Effector memory CD8-positive, alpha-beta T cell (primary cell): ENCODE measurements at regions not wholly inside any gene's neighbourhood (a gene's known extent, or its start where the extent isn't known, plus 50 kb on each side); places are given as distances from the start of the nearest gene placed in this dataset.

ENCODE experiments used
- ATAC-seq: fragments of 150-1000 bp; cut with Tn5 transposase; replicated peaks from 2 replicates; pipeline ENCODE4 v1.10.0; 2021; ENCODE audit warnings: mild to moderate bottlenecking, moderate library complexity
- DNase-seq, 3 experiments: peaks; one replicate each; pipeline ENCODE4 v3.0.0; 2021
- H3K27ac Mint-ChIP-seq, 2 donors: one replicate each; pipeline ENCODE4 v1.8.0; 2022; ENCODE audit warnings: mild to moderate bottlenecking in 2 of 2, mixed read lengths in 2 of 2, moderate library complexity in 2 of 2
- H3K27me3 Mint-ChIP-seq, 2 donors: one replicate each; pipeline ENCODE4 v1.8.0; 2022; ENCODE audit warnings: mixed read lengths in 2 of 2
- H3K36me3 Mint-ChIP-seq: one replicate; pipeline ENCODE4 v1.8.0; 2022; ENCODE audit warnings: mild to moderate bottlenecking, moderate library complexity, mixed read lengths; ENCODE audit not compliant: insufficient read depth
- H3K4me1 Mint-ChIP-seq, 2 donors: one replicate each; pipeline ENCODE4 v1.8.0; 2022; ENCODE audit warnings: low read depth in 2 of 2, mixed read lengths in 2 of 2
- H3K4me3 Mint-ChIP-seq, 2 donors: one replicate each; pipeline ENCODE4 v1.8.0; 2022; ENCODE audit warnings: mild to moderate bottlenecking in 2 of 2, mixed read lengths in 2 of 2, moderate library complexity in 2 of 2
- H3K9me3 Mint-ChIP-seq, 2 donors: one replicate each; pipeline ENCODE4 v1.8.0; 2022; ENCODE audit warnings: mixed read lengths in 2 of 2

DNA sequence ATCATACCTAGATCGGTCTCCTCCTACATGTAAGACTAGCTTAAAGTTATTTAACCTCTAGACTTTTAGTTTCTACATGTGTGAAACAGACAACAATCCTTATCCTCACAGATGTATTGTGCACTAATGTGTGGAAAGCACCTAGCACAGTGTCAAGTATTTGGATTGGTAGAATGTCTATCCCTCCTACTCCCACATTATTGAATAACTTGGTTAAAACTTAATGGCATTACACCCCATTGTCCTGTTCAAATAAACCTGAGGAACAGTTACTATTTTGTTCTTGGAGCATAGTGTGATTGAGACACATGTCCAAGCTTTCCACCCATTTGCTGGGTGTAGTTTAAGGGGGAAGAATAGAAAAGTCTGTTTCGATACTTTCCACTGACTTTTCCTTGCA is 208.8 kb upstream of the JUN start:
- no peak overlapping the region for H3K4me3 Mint-ChIP-seq
- ATAC-seq, result no peak
- H3K27ac Mint-ChIP-seq, result no peak overlapping the region
- DNase-seq, result no peak
- H3K27me3 Mint-ChIP-seq, result peaks cover 0 to 9% of the 10 kb centered on the region in 2 donors
- no peaks in the 10 kb centered on the region for H3K9me3 Mint-ChIP-seq
- peaks cover 4 to 8% of the 10 kb centered on the region in 2 donors for H3K4me1 Mint-ChIP-seq
- H3K36me3 Mint-ChIP-seq, result no peaks in the 10 kb centered on the region

- ATAC-seq (no peak), DNase-seq (no peak)
- peaks cover 4 to 5% of the 10 kb centered on the region in 2 donors for H3K4me1 Mint-ChIP-seq
- no peak overlapping the region for H3K4me3 Mint-ChIP-seq
- H3K9me3 Mint-ChIP-seq, result no peaks in the 10 kb centered on the region
- no peaks in the 10 kb centered on the region for H3K36me3 Mint-ChIP-seq
- H3K27me3 Mint-ChIP-seq, result peaks cover 0 to 9% of the 10 kb centered on the region in 2 donors
- no peak overlapping the region for H3K27ac Mint-ChIP-seq
Measured at GRCh38 chr1:58993403-58993802, 209.6 kb upstream of the JUN start.

- Mint-ChIP-seq H3K36me3 (no peaks in the 10 kb centered on the region), H3K9me3 (no peaks in the 10 kb centered on the region), H3K4me3 (no peak overlapping the region), H3K27ac (no peak overlapping the region), H3K27me3 (peaks cover 0 to 9% of the 10 kb centered on the region in 2 donors), H3K4me1 (peaks cover 2 to 4% of the 10 kb centered on the region in 2 donors)
- DNase-seq (no peak), ATAC-seq (no peak)
Measured at GRCh38 chr1:58994664-58995063, 210.8 kb upstream of the JUN start.

DNA sequence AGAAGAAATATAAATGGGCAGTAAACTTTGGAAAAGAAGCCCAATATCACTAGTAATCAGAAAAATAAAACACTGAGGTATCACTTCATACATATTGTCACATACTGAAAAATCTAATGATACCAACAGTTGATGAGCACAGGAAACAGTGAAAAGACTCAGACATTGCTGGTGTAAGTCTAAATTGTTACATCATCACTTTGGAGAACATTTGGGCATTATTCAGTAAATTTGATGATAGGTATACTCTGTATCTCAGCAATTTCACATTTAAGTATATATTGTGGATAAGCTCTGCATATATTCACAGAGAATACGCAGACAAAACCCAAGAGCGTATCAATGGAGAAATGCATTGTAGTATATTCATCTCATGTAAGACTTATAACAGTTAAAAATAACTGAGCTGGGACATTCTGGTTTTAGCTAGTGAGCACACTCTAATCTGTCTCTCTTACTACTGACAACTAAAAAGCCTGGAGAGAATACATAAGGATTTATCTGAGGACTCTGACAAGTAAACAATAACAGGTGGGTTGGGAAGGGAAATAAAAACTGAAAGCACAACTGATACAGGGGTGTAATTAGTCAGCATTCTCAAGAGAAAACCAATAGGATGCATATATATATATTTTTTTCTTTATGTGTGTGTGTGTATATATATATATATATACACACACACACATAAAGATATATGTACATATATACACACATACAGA is 212.7 kb upstream of the JUN start:
- DNase-seq, result no peak
- ATAC-seq, result no peak
- H3K36me3 Mint-ChIP-seq, result no peaks in the 10 kb centered on the region
- peak overlapping the region in 1 of 2 donors; percentile 19 for H3K27ac Mint-ChIP-seq
- peaks cover 0 to 9% of the 10 kb centered on the region in 2 donors for H3K27me3 Mint-ChIP-seq
- H3K4me1 Mint-ChIP-seq, result peaks cover 2 to 4% of the 10 kb centered on the region in 2 donors
- H3K9me3 Mint-ChIP-seq, result no peaks in the 10 kb centered on the region
- H3K4me3 Mint-ChIP-seq, result no peak overlapping the region

DNA sequence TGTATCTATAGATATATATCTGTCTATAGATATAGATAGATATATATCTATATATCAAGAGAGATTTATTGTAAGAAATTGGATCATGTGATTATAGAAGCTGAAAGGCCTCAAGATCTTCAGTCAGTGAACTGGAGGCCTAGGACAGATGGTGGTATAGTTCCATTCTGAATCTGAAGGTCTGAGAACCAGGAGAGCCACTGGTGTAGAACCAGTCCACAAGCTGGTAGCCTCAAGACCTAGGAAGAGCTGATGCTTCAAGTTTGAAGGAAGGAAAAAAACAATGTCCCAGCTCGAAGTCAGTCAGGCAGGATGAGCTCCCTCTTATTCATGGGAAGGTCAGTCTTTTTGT is 213.2 kb upstream of the JUN start:
- no peak for DNase-seq
- no peak overlapping the region for H3K4me3 Mint-ChIP-seq

GRCh38 chr1:58997637-58998036 is 213.8 kb upstream of the JUN start:
- peaks cover 2 to 4% of the 10 kb centered on the region in 2 donors for H3K4me1 Mint-ChIP-seq
- DNase-seq (no peak), ATAC-seq (no peak)
- H3K36me3 Mint-ChIP-seq, result no peaks in the 10 kb centered on the region
- no peaks in the 10 kb centered on the region for H3K9me3 Mint-ChIP-seq
- H3K27me3 Mint-ChIP-seq, result peaks cover 0 to 9% of the 10 kb centered on the region in 2 donors
- H3K27ac Mint-ChIP-seq, result no peak overlapping the region
- H3K4me3 Mint-ChIP-seq, result no peak overlapping the region

More for the DNA sequence above, 213.2 kb upstream of the JUN start:
- peaks cover 0 to 9% of the 10 kb centered on the region in 2 donors for H3K27me3 Mint-ChIP-seq
- no peaks in the 10 kb centered on the region for H3K9me3 Mint-ChIP-seq
- no peak for ATAC-seq
- peak overlapping the region in 1 of 2 donors; percentile 19 for H3K27ac Mint-ChIP-seq
- H3K4me1 Mint-ChIP-seq, result peaks cover 2 to 4% of the 10 kb centered on the region in 2 donors
- no peaks in the 10 kb centered on the region for H3K36me3 Mint-ChIP-seq

DNA sequence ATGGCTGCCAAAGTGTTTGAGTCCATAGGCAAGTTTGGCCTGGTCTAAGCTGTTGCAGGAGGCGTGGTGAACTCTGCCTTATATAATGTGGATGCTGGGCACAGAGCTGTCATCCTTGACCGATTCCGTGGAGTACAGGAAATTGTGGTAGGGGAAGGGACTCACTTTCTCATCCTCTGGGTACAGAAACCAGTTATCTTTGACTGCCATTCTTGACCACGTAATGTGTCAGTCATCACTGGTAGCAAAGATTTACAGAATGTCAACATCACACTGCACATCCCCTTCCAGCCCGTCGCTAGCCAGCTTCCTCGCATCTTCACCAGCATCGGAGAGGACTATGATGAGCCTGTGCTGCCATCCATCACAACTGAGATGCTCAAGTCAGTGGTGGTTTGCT is 215.8 kb upstream of the JUN start:
- H3K27ac Mint-ChIP-seq, result no peak overlapping the region
- no peaks in the 10 kb centered on the region for H3K9me3 Mint-ChIP-seq
- DNase-seq (no peak), ATAC-seq (no peak)
- H3K27me3 Mint-ChIP-seq, result no peaks in the 10 kb centered on the region
- no peak overlapping the region for H3K4me3 Mint-ChIP-seq
- no peaks in the 10 kb centered on the region for H3K36me3 Mint-ChIP-seq
- peaks cover 3 to 11% of the 10 kb centered on the region in 2 donors for H3K4me1 Mint-ChIP-seq

- H3K27ac Mint-ChIP-seq, result peak overlapping the region; percentile 78 to 96
- no peaks in the 10 kb centered on the region for H3K9me3 Mint-ChIP-seq
- DNase-seq (no peak), ATAC-seq (no peak)
- H3K4me1 Mint-ChIP-seq, result peaks cover 31 to 40% of the 10 kb centered on the region in 2 donors
- H3K4me3 Mint-ChIP-seq, result peak overlapping the region; percentile 12 to 62
- no peaks in the 10 kb centered on the region for H3K36me3 Mint-ChIP-seq
- H3K27me3 Mint-ChIP-seq, result no peaks in the 10 kb centered on the region
Measured at GRCh38 chr1:59004755-59005154, 220.9 kb upstream of the JUN start.

GRCh38 chr1:59005491-59006288 is 221.8 kb upstream of the JUN start:
- Mint-ChIP-seq H3K36me3 (no peaks in the 10 kb centered on the region), H3K27me3 (no peaks in the 10 kb centered on the region), H3K4me3 (peak overlapping the region; percentile 12 to 62), H3K9me3 (no peaks in the 10 kb centered on the region), H3K4me1 (peaks cover 31 to 40% of the 10 kb centered on the region in 2 donors), H3K27ac (peak overlapping the region; percentile 78 to 96)
- ATAC-seq (peak; percentile 74), DNase-seq (no peak)

DNA sequence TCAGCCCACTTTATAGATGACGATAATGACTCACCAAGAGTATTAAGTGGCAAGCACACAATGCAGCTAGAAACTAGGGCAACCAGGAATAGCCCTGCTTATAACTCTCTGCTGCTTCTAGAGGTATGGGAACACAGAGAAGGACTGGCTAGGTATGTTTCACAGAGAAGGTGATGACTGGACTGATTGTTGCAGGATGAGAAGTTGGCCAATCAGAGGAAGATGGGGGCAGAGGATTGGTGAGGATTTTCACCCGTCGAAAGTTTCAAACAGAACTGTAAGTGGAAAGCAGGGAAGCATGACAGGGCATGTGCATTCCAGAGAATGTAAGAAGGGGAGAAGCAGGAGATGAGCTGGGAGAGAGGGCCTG is 222.4 kb upstream of the JUN start:
- Mint-ChIP-seq H3K27ac (peak overlapping the region; percentile 4 to 96), H3K36me3 (no peaks in the 10 kb centered on the region), H3K9me3 (no peaks in the 10 kb centered on the region), H3K4me3 (peak overlapping the region; percentile 12 to 39), H3K27me3 (peaks cover 0 to 6% of the 10 kb centered on the region in 2 donors), H3K4me1 (peaks cover 31 to 40% of the 10 kb centered on the region in 2 donors)
- DNase-seq (no peak), ATAC-seq (no peak)

DNA sequence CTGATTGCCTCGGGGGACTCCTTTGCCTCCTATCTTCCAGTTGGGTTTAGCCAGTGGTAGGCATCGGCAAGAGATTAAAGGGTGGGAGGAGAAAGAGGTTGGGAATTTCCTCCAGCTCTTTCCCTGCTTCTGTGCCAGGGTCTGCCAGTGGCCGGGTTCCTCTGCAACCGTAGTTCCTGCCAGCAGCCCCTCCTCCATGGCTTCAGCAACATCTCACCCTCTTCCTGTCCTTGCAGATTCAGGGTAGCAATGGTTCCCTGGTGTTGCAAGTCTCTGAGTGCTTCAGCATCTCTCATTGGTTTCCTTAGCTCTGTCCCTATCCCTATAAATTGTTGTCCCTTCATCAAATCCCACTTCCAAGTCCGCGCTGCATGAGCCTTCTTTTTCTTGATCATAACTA is 223.1 kb upstream of the JUN start:
- ATAC-seq (no peak), DNase-seq (no peak)
- Mint-ChIP-seq H3K27ac (peak overlapping the region in 1 of 2 donors; percentile 96), H3K4me1 (peaks cover 31 to 40% of the 10 kb centered on the region in 2 donors), H3K27me3 (peaks cover 0 to 7% of the 10 kb centered on the region in 2 donors), H3K36me3 (no peaks in the 10 kb centered on the region), H3K9me3 (no peaks in the 10 kb centered on the region), H3K4me3 (peak overlapping the region in 1 of 2 donors; percentile 48)

- Mint-ChIP-seq H3K4me3 (peak overlapping the region in 1 of 2 donors; percentile 48), H3K9me3 (no peaks in the 10 kb centered on the region), H3K36me3 (no peaks in the 10 kb centered on the region), H3K4me1 (peaks cover 31 to 40% of the 10 kb centered on the region in 2 donors), H3K27ac (no peak overlapping the region), H3K27me3 (peaks cover 0 to 7% of the 10 kb centered on the region in 2 donors)
- DNase-seq, result no peak
- ATAC-seq, result no peak
Measured at GRCh38 chr1:59007429-59007819, 223.6 kb upstream of the JUN start.

DNA sequence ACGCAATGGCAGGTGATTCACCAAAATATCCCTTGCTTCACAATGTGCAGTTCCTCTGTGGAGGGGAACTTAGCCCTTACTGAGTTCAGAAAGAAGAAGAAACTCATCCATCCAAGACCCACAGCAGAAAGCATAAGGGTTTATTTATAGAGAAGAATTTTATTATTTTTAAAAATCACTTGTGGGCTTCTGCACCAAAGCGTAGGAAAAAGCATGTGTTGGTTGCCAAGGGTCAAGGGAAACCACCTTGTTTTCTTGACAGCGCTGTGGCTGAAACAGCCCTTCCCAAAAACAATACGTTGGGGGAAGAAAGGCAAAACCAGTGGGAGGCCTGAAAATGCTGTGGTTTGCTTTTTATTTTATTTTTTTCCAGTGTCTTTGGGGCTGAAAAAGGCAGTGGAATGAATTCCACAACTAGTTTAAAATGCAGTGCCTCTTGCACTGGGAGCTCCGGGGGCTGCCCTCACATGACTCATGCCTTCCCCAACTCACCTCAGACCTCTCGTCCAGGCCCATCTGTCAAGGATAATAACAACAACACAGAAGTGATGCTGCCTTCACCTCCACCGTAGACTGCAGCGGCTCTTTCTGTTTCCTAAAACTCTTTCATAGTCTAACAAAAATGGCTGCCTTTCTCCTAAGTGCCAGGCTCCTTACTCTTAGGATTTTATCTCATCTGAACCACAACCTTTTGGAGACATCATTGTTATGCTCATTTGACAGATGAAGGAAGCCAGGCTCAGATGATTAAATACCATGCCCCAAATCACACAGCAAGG is 224.2 kb upstream of the JUN start:
- Mint-ChIP-seq H3K9me3 (no peaks in the 10 kb centered on the region), H3K4me3 (peak overlapping the region in 1 of 2 donors; percentile 48), H3K4me1 (peaks cover 31 to 43% of the 10 kb centered on the region in 2 donors), H3K36me3 (no peaks in the 10 kb centered on the region), H3K27ac (no peak overlapping the region), H3K27me3 (peaks cover 0 to 7% of the 10 kb centered on the region in 2 donors)
- no peak for DNase-seq
- no peak for ATAC-seq
